ENCODE measurements at regions not wholly inside any gene's neighbourhood (a gene's known extent, or its start where the extent isn't known, plus 50 kb on each side); places are given as distances from the start of the nearest gene placed in this dataset.

- TF ChIP-seq POLR2A (IDR thresholded peaks at IDR 0.05; ENCODE audit: low read depth, low read length), result no peak
- no peak for TF ChIP-seq NRF1 (conservative IDR thresholded peaks at IDR 0.05; ENCODE audit: low read depth, low read length)
- TF ChIP-seq, protein P1, sequence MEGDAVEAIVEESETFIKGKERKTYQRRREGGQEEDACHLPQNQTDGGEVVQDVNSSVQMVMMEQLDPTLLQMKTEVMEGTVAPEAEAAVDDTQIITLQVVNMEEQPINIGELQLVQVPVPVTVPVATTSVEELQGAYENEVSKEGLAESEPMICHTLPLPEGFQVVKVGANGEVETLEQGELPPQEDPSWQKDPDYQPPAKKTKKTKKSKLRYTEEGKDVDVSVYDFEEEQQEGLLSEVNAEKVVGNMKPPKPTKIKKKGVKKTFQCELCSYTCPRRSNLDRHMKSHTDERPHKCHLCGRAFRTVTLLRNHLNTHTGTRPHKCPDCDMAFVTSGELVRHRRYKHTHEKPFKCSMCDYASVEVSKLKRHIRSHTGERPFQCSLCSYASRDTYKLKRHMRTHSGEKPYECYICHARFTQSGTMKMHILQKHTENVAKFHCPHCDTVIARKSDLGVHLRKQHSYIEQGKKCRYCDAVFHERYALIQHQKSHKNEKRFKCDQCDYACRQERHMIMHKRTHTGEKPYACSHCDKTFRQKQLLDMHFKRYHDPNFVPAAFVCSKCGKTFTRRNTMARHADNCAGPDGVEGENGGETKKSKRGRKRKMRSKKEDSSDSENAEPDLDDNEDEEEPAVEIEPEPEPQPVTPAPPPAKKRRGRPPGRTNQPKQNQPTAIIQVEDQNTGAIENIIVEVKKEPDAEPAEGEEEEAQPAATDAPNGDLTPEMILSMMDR (IDR thresholded peaks at IDR 0.05 in 2 of 3, conservative IDR thresholded peaks at IDR 0.05 in 1 of 3; ENCODE audit: control insufficient read depth in 2 of 3, extremely low read depth in 1 of 3, insufficient read depth in 1 of 3, low read depth in 3 of 3, low read length in 3 of 3), result no peak
- no peak for TF ChIP-seq NFYB (IDR thresholded peaks at IDR 0.05; ENCODE audit: insufficient read depth, low read depth, low read length)
These were observed 977.7 kb upstream of the LRRTM1 start for GRCh38 chr2:81282151-81282769.
